ENCODE measurements at regions not wholly inside any gene's neighbourhood (a gene's known extent, or its start where the extent isn't known, plus 50 kb on each side); places are given as distances from the start of the nearest gene placed in this dataset.
"Not testable (repeated sequence)": the region's sequence is repeated elsewhere in the genome, so short reads cannot be mapped to it uniquely, and the experiment has no call there.

- Histone ChIP-seq H3K27ac (ENCODE audit: control insufficient read depth, insufficient read depth, low read length) (no peak overlapping the region), H4K20me1 (ENCODE audit: control insufficient read depth, extremely low read depth, insufficient read depth, low read length) (no peaks in the 10 kb centered on the region), H3K9me1 (ENCODE audit: control insufficient read depth, extremely low read depth, insufficient read depth, low read length) (no peaks in the 10 kb centered on the region), H2AFZ (ENCODE audit: control insufficient read depth, low read length) (no peak overlapping the region), H3K9me3 (ENCODE audit: control insufficient read depth, low read depth, low read length) (no peaks in the 10 kb centered on the region), H3K27me3 (ENCODE audit: control insufficient read depth, extremely low read depth, insufficient read depth, low read length) (peaks cover 2% of the 10 kb centered on the region), H3K4me2 (ENCODE audit: control insufficient read depth, extremely low read depth, insufficient read depth, low read depth, low read length) (no peak overlapping the region), H3K36me3 (ENCODE audit: control insufficient read depth in 2 of 2, extremely low read depth in 1 of 2, insufficient read depth in 2 of 2, low read length in 2 of 2) (no peaks in the 10 kb centered on the region), H3K9ac (ENCODE audit: control insufficient read depth, extremely low read depth, insufficient read depth, low read length) (no peak overlapping the region), H3K4me1 (ENCODE audit: control insufficient read depth, extremely low read depth, insufficient read depth, low read length) (no peaks in the 10 kb centered on the region), H3K4me3 (ENCODE audit: control insufficient read depth in 2 of 3, extremely low read depth in 1 of 3, insufficient read depth in 2 of 3, low read depth in 1 of 3, low read length in 3 of 3) (no peak overlapping the region), H3K79me2 (ENCODE audit: control insufficient read depth, insufficient read depth, low read length) (no peaks in the 10 kb centered on the region)
- TF ChIP-seq EZH2 (IDR thresholded peaks at IDR 0.05; ENCODE audit: low read length) = no peak
- TF ChIP-seq CTCF (optimal IDR thresholded peaks at IDR 0.05 in 1 of 3, IDR thresholded peaks at IDR 0.05 in 1 of 3, conservative IDR thresholded peaks at IDR 0.05 in 1 of 3; ENCODE audit: extremely low read depth in 1 of 3, insufficient read depth in 2 of 3, low read length in 3 of 3) = peak; percentile 31 to 88 (median 80)
- DNase-seq (ENCODE audit: low read depth, low spot score) (no peak), FAIRE-seq (peak; percentile 94)
- dilution Hi-C loops (cut with MboI; ENCODE audit: extremely low pct_ligation_motif_present, low sequenced_read_pairs) = no loop called here
Observed at GRCh38 chr14:21852061-21852664, 178.5 kb upstream of the OR4E1 start.

GRCh38 chr14:21846902-21847301 is 173.3 kb upstream of the OR4E1 start:
- FAIRE-seq; H4K20me1 ChIP-seq (ENCODE audit: control insufficient read depth, extremely low read depth, insufficient read depth, low read length); H3K27ac ChIP-seq (ENCODE audit: control insufficient read depth, insufficient read depth, low read length); H3K36me3 ChIP-seq (ENCODE audit: control insufficient read depth in 2 of 2, extremely low read depth in 1 of 2, insufficient read depth in 2 of 2, low read length in 2 of 2); DNase-seq (ENCODE audit: low read depth, low spot score); dilution Hi-C loops (cut with MboI; ENCODE audit: extremely low pct_ligation_motif_present, low sequenced_read_pairs); H3K4me2 ChIP-seq (ENCODE audit: control insufficient read depth, extremely low read depth, insufficient read depth, low read depth, low read length); H3K27me3 ChIP-seq (ENCODE audit: control insufficient read depth, extremely low read depth, insufficient read depth, low read length); H3K9me1 ChIP-seq (ENCODE audit: control insufficient read depth, extremely low read depth, insufficient read depth, low read length); H3K9ac ChIP-seq (ENCODE audit: control insufficient read depth, extremely low read depth, insufficient read depth, low read length); H3K4me3 ChIP-seq (ENCODE audit: control insufficient read depth in 2 of 3, extremely low read depth in 1 of 3, insufficient read depth in 2 of 3, low read depth in 1 of 3, low read length in 3 of 3); H3K4me1 ChIP-seq (ENCODE audit: control insufficient read depth, extremely low read depth, insufficient read depth, low read length); H2AFZ ChIP-seq (ENCODE audit: control insufficient read depth, low read length); H3K79me2 ChIP-seq (ENCODE audit: control insufficient read depth, insufficient read depth, low read length); H3K9me3 ChIP-seq (ENCODE audit: control insufficient read depth, low read depth, low read length): not testable (repeated sequence)
